Adrenal gland (tissue), 9 donors: ENCODE measurements at regions not wholly inside any gene's neighbourhood (a gene's known extent, or its start where the extent isn't known, plus 50 kb on each side); places are given as distances from the start of the nearest gene placed in this dataset.

ENCODE experiments used
- DNase-seq, 7 donors: peaks; one replicate each; pipeline ENCODE4 v3.0.0-alpha.2; 2019 to 2020
- H3K27ac ChIP-seq, 5 donors: fragments of 200-600 bp; sonication (generic) in 4 of 5; 1 replicate in 3 of 5; 2 replicates in 2 of 5; pipeline versions ENCODE4 v1.5.1 to v1.8.0; 2016 to 2020; ENCODE audit warnings: mild to moderate bottlenecking in 1 of 5
- H3K27me3 ChIP-seq: fragments of 200-600 bp; 2 replicates; pipeline ENCODE4 v1.8.0; 2021
- H3K36me3 ChIP-seq, 2 donors: fragments of 200-600 bp; replicated peaks in 1 of 2; 1 replicate in 1 of 2; 2 replicates in 1 of 2; pipeline versions ENCODE4 v1.5.1 to v1.8.0; 2018 to 2022
- H3K4me1 ChIP-seq, 2 donors: fragments of 200-600 bp; replicated peaks in 1 of 2; 1 replicate in 1 of 2; 2 replicates in 1 of 2; pipeline versions ENCODE4 v1.5.1 to v1.8.0; 2018 to 2021
- H3K4me3 ChIP-seq, 4 donors: fragments of 200-600 bp; sonication (generic) in 3 of 4; one replicate each; pipeline ENCODE4 v1.5.1; 2016 to 2018
- H3K9me3 ChIP-seq, 3 donors: fragments of 200-600 bp; sonication (generic) in 1 of 3; replicated peaks in 1 of 3; 1 replicate in 2 of 3; 2 replicates in 1 of 3; pipeline versions ENCODE4 v1.5.1 to v1.8.0; 2016 to 2021
- POLR2A ChIP-seq, 2 donors: fragments of 450-650 bp; IDR thresholded peaks; one replicate each; pipeline ENCODE4 v1.6.1; 2017; ENCODE audit warnings: antibody characterized with exemption in 2 of 2, mild to moderate bottlenecking in 2 of 2, moderate library complexity in 1 of 2
- WGBS, 4 donors: extraction: QIAGEN DNeasy Blood & Tissue Kit in 2 of 4; methylation state at CpG; one replicate each; pipeline versions ENCODE4 v1.1.5 to v1.1.7; 2013 to 2017; 5-methylcytosine and 5-hydroxymethylcytosine counted together
- intact Hi-C, 2 donors: fragments of 100-400 bp; cut with DNase I; formaldehyde crosslinking; loops; one replicate each; pipeline versions ENCODE4 v1.14.1 to v1.15.0; 2022 to 2023
- TF ChIP-seq, protein P1 (sequence below), 6 experiments: fragments of 450-650 bp in 4 of 6; fragments of 200-600 bp in 2 of 6; sonication (generic) in 1 of 6; IDR thresholded peaks; 1 replicate in 5 of 6; 2 replicates in 1 of 6; pipeline versions ENCODE4 v1.5.1 to v1.8.0; 2016 to 2021; ENCODE audit warnings: antibody characterized with exemption in 6 of 6, mild to moderate bottlenecking in 2 of 6, moderate library complexity in 1 of 6
- donor health status: healthy with polysubstance abuse.
- donor health status: Bipolar disorder and iron deficiency.
- donor health status: DM: yes; HTN: yes; CAD: no.
- donor health status: DM: no; HTN: no; CAD: no.
- donor health status: DM: no; HTN: no; CAD: no.

DNA sequence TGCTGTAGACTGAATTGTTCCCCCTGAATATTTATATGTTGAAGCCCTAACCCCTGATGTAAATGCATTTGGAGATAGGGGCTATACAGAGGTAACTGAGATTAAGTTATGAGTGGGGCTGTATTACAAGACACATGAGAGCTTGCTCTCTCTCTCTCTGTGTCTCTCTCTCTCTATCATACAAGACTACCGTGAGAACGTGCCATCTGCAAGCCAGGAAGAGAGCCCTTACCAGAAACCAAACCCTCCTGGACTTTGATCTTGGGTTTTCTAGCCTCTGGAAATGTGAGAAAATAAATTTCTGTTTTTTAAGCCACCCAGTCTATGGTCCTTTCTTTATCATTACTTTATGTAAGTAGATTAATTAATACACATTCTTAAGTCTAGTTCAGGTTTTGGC, 249.3 kb upstream of the MAN1A1 start:
- H3K27ac ChIP-seq: no peak overlapping the region
- intact Hi-C loops: no loop called here
- H3K27me3 ChIP-seq: no peaks in the 10 kb centered on the region
- H3K4me1 ChIP-seq: no peaks in the 10 kb centered on the region
- no peaks in the 10 kb centered on the region for H3K36me3 ChIP-seq
- no peak for TF ChIP-seq POLR2A (IDR thresholded peaks at IDR 0.05)
- TF ChIP-seq, protein P1, sequence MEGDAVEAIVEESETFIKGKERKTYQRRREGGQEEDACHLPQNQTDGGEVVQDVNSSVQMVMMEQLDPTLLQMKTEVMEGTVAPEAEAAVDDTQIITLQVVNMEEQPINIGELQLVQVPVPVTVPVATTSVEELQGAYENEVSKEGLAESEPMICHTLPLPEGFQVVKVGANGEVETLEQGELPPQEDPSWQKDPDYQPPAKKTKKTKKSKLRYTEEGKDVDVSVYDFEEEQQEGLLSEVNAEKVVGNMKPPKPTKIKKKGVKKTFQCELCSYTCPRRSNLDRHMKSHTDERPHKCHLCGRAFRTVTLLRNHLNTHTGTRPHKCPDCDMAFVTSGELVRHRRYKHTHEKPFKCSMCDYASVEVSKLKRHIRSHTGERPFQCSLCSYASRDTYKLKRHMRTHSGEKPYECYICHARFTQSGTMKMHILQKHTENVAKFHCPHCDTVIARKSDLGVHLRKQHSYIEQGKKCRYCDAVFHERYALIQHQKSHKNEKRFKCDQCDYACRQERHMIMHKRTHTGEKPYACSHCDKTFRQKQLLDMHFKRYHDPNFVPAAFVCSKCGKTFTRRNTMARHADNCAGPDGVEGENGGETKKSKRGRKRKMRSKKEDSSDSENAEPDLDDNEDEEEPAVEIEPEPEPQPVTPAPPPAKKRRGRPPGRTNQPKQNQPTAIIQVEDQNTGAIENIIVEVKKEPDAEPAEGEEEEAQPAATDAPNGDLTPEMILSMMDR (IDR thresholded peaks at IDR 0.05): no peak
- no peaks in the 10 kb centered on the region for H3K9me3 ChIP-seq
- no peak overlapping the region for H3K4me3 ChIP-seq
- DNase-seq: no peak
- 93 to 98% (median 95%) methylated on average over 2 of the region's 2 CpGs for WGBS, 4 donors

DNA sequence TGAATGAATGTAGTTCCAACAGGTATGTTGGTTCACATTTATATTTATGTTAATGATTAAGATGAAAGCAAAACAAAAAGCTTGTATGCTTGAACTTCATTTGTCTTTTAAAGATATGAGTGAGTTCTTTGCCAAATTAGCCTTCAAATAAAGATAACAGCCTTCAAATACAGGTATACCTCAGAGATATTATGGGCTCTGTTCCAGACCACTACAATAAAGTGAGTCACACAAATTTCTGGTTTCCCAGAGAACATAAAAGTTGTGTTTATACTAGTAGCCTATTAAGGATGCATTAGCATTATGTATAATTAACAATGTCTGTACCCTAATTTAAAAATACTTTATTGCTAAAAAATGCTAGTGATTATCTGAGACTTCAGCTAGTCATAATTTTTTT, 245.3 kb upstream of the MAN1A1 start:
- no peak for DNase-seq
- Histone ChIP-seq H3K4me1 (no peaks in the 10 kb centered on the region), H3K9me3 (no peaks in the 10 kb centered on the region), H3K27ac (no peak overlapping the region), H3K4me3 (no peak overlapping the region), H3K36me3 (no peaks in the 10 kb centered on the region), H3K27me3 (no peaks in the 10 kb centered on the region)
- no peak for TF ChIP-seq POLR2A (IDR thresholded peaks at IDR 0.05)
- TF ChIP-seq, protein P1 (IDR thresholded peaks at IDR 0.05): no peak
- intact Hi-C loops: no loop called here

DNA sequence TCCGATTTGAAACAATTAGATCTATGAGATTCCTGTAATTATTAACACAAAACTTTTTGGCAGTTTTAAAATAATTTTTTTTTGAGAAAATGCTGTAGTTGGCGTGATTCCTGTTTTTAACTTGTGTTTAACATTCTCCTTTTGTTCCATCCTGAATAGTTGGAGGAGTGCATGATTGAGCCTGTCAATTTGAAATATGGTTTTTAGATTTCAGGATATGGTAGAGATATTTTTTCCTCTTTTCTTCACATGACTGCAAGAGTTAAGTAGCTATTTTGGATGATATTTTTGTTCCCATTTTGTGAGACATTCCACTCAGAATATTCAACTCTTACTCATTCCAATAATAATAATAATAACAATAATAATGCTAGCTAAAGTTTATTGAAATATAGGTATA, 241.7 kb upstream of the MAN1A1 start:
- intact Hi-C loops: no loop called here
- no peak overlapping the region for H3K27ac ChIP-seq
- no peak for TF ChIP-seq POLR2A (IDR thresholded peaks at IDR 0.05)
- TF ChIP-seq, protein P1 (IDR thresholded peaks at IDR 0.05): no peak
- no peaks in the 10 kb centered on the region for H3K9me3 ChIP-seq
- H3K36me3 ChIP-seq: no peaks in the 10 kb centered on the region
- H3K4me1 ChIP-seq: no peaks in the 10 kb centered on the region
- DNase-seq: no peak
- 86 to 99% (median 91%) methylated on average over 2 of the region's 2 CpGs for WGBS, 4 donors
- H3K27me3 ChIP-seq: no peaks in the 10 kb centered on the region
- no peak overlapping the region for H3K4me3 ChIP-seq

DNA sequence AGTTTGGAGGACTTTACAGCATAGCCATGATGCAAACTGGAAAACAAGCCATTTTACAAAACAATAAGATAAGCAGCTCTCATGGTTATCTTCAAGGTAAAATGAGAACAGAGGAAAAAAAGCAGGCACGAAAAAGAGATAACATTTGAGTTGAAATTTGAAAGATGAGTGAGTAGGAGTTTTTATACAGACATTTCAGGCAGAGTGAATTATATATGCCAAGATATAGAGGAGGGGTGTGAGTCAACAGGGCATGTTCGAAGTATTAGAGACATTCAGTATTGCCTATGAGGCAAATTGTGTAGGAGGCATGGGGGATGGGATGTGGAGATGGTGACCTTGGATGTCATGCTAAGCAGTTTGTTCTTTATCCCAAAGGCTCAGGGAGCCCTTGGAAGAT, 240.5 kb upstream of the MAN1A1 start:
- Histone ChIP-seq H3K9me3 (no peaks in the 10 kb centered on the region), H3K27me3 (no peaks in the 10 kb centered on the region), H3K36me3 (no peaks in the 10 kb centered on the region), H3K4me3 (no peak overlapping the region), H3K27ac (no peak overlapping the region), H3K4me1 (no peaks in the 10 kb centered on the region)
- TF ChIP-seq POLR2A (IDR thresholded peaks at IDR 0.05): no peak
- TF ChIP-seq, protein P1 (IDR thresholded peaks at IDR 0.05): no peak
- peak in 1 of 7 donors; percentile 4 for DNase-seq
- 26 to 43% (median 37%) methylated on average over 2 of the region's 2 CpGs for WGBS, 4 donors
- intact Hi-C loops: no loop called here
